ENCODE measurements at regions not wholly inside any gene's neighbourhood (a gene's known extent, or its start where the extent isn't known, plus 50 kb on each side); places are given as distances from the start of the nearest gene placed in this dataset.

- no peaks in the 10 kb centered on the region for H3K27me3 Mint-ChIP-seq
- POLR2A ChIA-PET, result no interaction called here
- H3K36me3 Mint-ChIP-seq (ENCODE audit: low read depth), result no peaks in the 10 kb centered on the region
- no peak overlapping the region for H3K27ac Mint-ChIP-seq
- peaks cover 10% of the 10 kb centered on the region for H3K9me3 Mint-ChIP-seq
- no peak for DNase-seq
- no peaks in the 10 kb centered on the region for H3K4me1 Mint-ChIP-seq
- CTCF ChIA-PET, result no interaction called here
- H3K4me3 Mint-ChIP-seq, result no peak overlapping the region
Measured at GRCh38 chr18:72410399-72410798, 133.7 kb downstream of the CBLN2 start.

DNA sequence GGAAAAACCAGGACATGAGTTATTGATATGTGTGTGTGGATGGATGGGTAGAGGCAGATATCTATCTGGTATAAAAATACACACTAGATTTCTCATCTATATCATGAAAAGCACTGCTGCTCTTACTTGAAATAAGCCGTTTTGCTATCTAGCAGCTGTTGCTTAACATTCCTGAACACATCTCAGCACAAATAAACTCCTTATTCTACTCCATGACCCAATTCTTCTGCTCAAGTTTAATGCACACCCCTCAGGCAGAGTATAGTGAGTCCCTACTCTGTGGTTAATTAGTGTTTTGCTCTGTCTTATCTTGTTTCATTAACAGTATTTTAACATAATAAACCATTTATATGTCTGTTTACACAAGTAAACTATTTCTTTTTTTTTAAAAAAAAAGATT is 134.2 kb downstream of the CBLN2 start:
- Mint-ChIP-seq H3K27ac (no peak overlapping the region), H3K4me3 (no peak overlapping the region), H3K27me3 (no peaks in the 10 kb centered on the region), H3K9me3 (peaks cover 10% of the 10 kb centered on the region), H3K36me3 (ENCODE audit: low read depth) (no peaks in the 10 kb centered on the region), H3K4me1 (no peaks in the 10 kb centered on the region)
- ChIA-PET POLR2A (no interaction called here), CTCF (no interaction called here)
- DNase-seq, result no peak

DNA sequence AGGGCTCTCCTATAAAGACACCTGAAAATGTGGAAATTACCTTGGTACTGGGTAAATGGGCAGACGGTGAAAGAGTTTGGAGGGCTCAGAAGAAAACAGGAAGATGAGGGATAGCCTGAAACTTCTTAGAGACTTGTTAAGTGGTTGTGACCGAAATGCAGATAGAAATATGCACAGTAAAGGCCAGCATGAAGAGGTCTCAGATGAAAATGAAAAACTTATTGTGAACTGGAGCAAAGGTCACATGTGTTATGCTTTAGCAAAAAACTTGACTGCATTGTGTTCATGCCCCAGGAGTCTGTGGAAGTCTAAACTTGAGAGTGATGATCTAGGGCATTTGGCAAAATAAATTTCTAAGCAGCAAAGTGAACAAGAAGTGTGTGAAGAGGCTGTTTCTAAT is 137.1 kb downstream of the CBLN2 start:
- Mint-ChIP-seq H3K27me3 (no peaks in the 10 kb centered on the region), H3K4me3 (no peak overlapping the region), H3K36me3 (ENCODE audit: low read depth) (no peaks in the 10 kb centered on the region), H3K27ac (no peak overlapping the region), H3K4me1 (no peaks in the 10 kb centered on the region), H3K9me3 (peaks cover 7% of the 10 kb centered on the region)
- ChIA-PET POLR2A (no interaction called here), CTCF (no interaction called here)
- DNase-seq, result no peak

DNA sequence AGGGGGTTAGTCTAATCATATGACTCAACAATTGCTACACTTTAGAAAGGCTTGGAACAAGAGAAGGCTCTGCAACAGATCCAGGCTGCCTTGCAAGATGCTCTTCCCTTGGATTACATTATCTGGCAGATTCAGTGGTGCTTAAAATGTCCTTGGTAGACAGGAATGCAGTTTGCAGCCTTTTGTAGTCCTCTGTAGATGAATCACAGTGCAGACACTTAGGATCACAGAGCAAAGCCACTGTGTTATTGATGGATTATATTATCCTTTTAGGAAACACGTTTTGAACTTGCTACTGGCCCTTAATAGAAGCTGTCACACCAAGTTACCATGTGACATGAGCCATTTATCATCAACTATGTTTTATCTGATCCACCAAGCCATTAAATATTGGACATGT is 152.2 kb downstream of the CBLN2 start:
- DNase-seq, result no peak
- no peaks in the 10 kb centered on the region for H3K36me3 Mint-ChIP-seq (ENCODE audit: low read depth)
- H3K9me3 Mint-ChIP-seq, result peaks cover 7% of the 10 kb centered on the region
- no peaks in the 10 kb centered on the region for H3K27me3 Mint-ChIP-seq
- ChIA-PET POLR2A (no interaction called here), CTCF (no interaction called here)
- H3K27ac Mint-ChIP-seq, result no peak overlapping the region
- H3K4me1 Mint-ChIP-seq, result no peaks in the 10 kb centered on the region
- H3K4me3 Mint-ChIP-seq, result no peak overlapping the region

DNA sequence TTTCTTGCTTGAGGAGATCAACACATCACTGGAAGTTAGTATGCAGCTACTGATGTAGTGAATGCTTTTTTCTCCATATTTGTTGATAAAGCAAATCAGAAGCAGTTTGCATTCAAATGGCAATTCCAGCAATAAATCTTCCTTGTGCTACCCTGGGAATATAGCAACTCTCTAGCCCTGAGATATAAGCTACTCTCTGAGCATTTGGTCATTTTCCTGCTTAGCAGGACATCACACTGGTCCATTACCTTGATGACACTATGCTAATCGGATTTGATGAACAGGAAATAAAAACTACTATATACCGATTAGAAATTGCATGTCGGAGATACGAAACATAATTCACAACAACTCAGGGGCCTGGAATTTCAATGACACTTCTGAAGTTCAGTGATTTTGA is 152.7 kb downstream of the CBLN2 start:
- POLR2A ChIA-PET, result no interaction called here
- peaks cover 7% of the 10 kb centered on the region for H3K9me3 Mint-ChIP-seq
- H3K27me3 Mint-ChIP-seq, result no peaks in the 10 kb centered on the region
- no peak overlapping the region for H3K27ac Mint-ChIP-seq
- CTCF ChIA-PET, result no interaction called here
- DNase-seq, result no peak
- H3K4me3 Mint-ChIP-seq, result no peak overlapping the region
- H3K4me1 Mint-ChIP-seq, result no peaks in the 10 kb centered on the region
- H3K36me3 Mint-ChIP-seq (ENCODE audit: low read depth), result no peaks in the 10 kb centered on the region

DNA sequence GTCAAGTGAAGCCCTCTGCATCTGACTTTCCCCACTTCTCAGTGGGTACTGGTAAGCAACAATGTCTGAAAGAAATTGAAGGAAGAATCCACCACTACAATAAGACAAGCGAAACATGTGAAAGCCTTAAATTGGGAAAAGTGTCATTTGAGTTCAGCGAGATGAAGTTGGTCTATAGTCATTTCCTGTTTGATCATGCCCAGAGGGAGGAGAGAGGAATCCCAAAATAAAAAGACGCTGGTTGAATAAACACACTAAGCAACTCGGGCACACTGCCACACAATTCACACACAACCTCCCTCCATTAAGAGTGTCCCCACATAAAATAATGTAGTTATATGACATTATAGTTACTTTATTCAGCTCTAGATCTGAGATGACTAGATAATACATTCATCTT is 166.1 kb downstream of the CBLN2 start:
- POLR2A ChIA-PET, result no interaction called here
- no peaks in the 10 kb centered on the region for H3K27me3 Mint-ChIP-seq

DNA sequence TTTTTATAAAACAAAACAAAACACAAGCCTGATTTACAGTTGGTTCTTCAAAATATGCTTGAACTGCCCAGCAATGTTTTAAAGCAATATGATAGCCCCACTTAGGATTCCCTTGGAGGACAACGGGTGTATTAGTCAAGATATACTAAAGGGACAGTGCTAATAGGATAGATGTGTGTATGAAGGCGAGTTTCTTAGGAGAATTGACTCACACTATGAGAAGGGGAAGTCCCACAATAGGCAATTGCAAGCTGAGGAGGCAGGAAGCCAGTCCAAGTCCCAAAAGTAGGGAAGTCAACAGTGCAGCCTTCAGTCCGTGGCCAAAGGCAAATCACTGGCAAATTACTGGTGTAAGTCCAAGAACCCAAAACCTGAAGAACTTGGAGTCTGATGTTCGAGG is 167.9 kb downstream of the CBLN2 start:
- DNase-seq, result no peak
- ChIA-PET CTCF (no interaction called here), POLR2A (no interaction called here)
- Mint-ChIP-seq H3K9me3 (peaks cover 3% of the 10 kb centered on the region), H3K27me3 (no peaks in the 10 kb centered on the region), H3K4me3 (no peak overlapping the region), H3K4me1 (no peaks in the 10 kb centered on the region), H3K27ac (no peak overlapping the region), H3K36me3 (ENCODE audit: low read depth) (no peaks in the 10 kb centered on the region)

More for the DNA sequence above, 166.1 kb downstream of the CBLN2 start:
- no peaks in the 10 kb centered on the region for H3K36me3 Mint-ChIP-seq (ENCODE audit: low read depth)
- DNase-seq, result no peak
- H3K4me3 Mint-ChIP-seq, result no peak overlapping the region
- peaks cover 3% of the 10 kb centered on the region for H3K9me3 Mint-ChIP-seq
- CTCF ChIA-PET, result no interaction called here
- no peaks in the 10 kb centered on the region for H3K4me1 Mint-ChIP-seq
- H3K27ac Mint-ChIP-seq, result no peak overlapping the region

- H3K9me3 Mint-ChIP-seq, result peaks cover 6% of the 10 kb centered on the region
- POLR2A ChIA-PET, result no interaction called here
- H3K4me1 Mint-ChIP-seq, result no peaks in the 10 kb centered on the region
- H3K27ac Mint-ChIP-seq, result no peak overlapping the region
- no peak overlapping the region for H3K4me3 Mint-ChIP-seq
- no peaks in the 10 kb centered on the region for H3K36me3 Mint-ChIP-seq (ENCODE audit: low read depth)
- CTCF ChIA-PET, result no interaction called here
- no peaks in the 10 kb centered on the region for H3K27me3 Mint-ChIP-seq
- DNase-seq, result no peak
Measured at GRCh38 chr18:72375618-72376017, 168.5 kb downstream of the CBLN2 start.

GRCh38 chr18:72372076-72372475 is 172.1 kb downstream of the CBLN2 start:
- Mint-ChIP-seq H3K9me3 (peaks cover 16% of the 10 kb centered on the region), H3K4me1 (no peaks in the 10 kb centered on the region), H3K27me3 (no peaks in the 10 kb centered on the region), H3K36me3 (ENCODE audit: low read depth) (no peaks in the 10 kb centered on the region), H3K27ac (no peak overlapping the region), H3K4me3 (no peak overlapping the region)
- CTCF ChIA-PET, result no interaction called here
- DNase-seq, result no peak
- POLR2A ChIA-PET, result no interaction called here

DNA sequence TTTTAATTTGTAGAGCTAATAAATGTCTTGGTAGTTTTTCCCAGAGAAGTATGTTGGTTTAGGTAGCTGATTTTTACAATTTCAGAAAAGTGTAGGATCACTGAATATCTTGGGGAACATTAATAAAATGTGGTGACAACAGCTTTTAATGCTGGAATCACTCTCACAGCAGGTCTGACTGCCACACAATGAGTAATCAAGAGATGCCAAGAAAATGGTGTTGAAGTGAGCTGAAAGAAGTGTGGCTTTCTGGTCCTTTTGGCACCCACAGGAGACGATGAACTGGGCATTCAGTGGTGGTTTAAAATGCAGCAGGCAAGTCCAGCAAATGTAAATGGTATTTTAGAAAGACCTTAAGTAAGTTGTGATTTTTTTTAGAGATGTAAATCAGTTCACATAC is 175.8 kb downstream of the CBLN2 start:
- Mint-ChIP-seq H3K27me3 (no peaks in the 10 kb centered on the region), H3K9me3 (peaks cover 14% of the 10 kb centered on the region), H3K4me3 (no peak overlapping the region), H3K27ac (no peak overlapping the region), H3K36me3 (ENCODE audit: low read depth) (no peaks in the 10 kb centered on the region), H3K4me1 (no peaks in the 10 kb centered on the region)
- no peak for DNase-seq
- CTCF ChIA-PET, result no interaction called here
- POLR2A ChIA-PET, result no interaction called here

- peaks cover 21% of the 10 kb centered on the region for H3K9me3 Mint-ChIP-seq
- no peaks in the 10 kb centered on the region for H3K36me3 Mint-ChIP-seq (ENCODE audit: low read depth)
- no peak overlapping the region for H3K27ac Mint-ChIP-seq
- ChIA-PET CTCF (no interaction called here), POLR2A (no interaction called here)
- H3K27me3 Mint-ChIP-seq, result no peaks in the 10 kb centered on the region
- no peak overlapping the region for H3K4me3 Mint-ChIP-seq
- no peaks in the 10 kb centered on the region for H3K4me1 Mint-ChIP-seq
- DNase-seq, result no peak
Measured at GRCh38 chr18:72360634-72361033, 183.5 kb downstream of the CBLN2 start.

- POLR2A ChIA-PET, result no interaction called here
- peaks cover 1% of the 10 kb centered on the region for H3K9me3 Mint-ChIP-seq
- DNase-seq, result no peak
- H3K27ac Mint-ChIP-seq, result no peak overlapping the region
- no peaks in the 10 kb centered on the region for H3K4me1 Mint-ChIP-seq
- no peaks in the 10 kb centered on the region for H3K36me3 Mint-ChIP-seq (ENCODE audit: low read depth)
- CTCF ChIA-PET, result no interaction called here
- no peak overlapping the region for H3K4me3 Mint-ChIP-seq
- H3K27me3 Mint-ChIP-seq, result no peaks in the 10 kb centered on the region
Measured at GRCh38 chr18:72342933-72343332, 201.2 kb downstream of the CBLN2 start.

GRCh38 chr18:72339976-72340375 is 204.2 kb downstream of the CBLN2 start:
- DNase-seq, result no peak
- Mint-ChIP-seq H3K27me3 (no peaks in the 10 kb centered on the region), H3K4me1 (no peaks in the 10 kb centered on the region), H3K27ac (no peak overlapping the region), H3K4me3 (no peak overlapping the region), H3K9me3 (peaks cover 2% of the 10 kb centered on the region), H3K36me3 (ENCODE audit: low read depth) (no peaks in the 10 kb centered on the region)
- ChIA-PET POLR2A (no interaction called here), CTCF (no interaction called here)

- Mint-ChIP-seq H3K27me3 (no peaks in the 10 kb centered on the region), H3K27ac (no peak overlapping the region), H3K36me3 (ENCODE audit: low read depth) (no peaks in the 10 kb centered on the region), H3K4me1 (no peaks in the 10 kb centered on the region), H3K9me3 (peaks cover 5% of the 10 kb centered on the region), H3K4me3 (no peak overlapping the region)
- DNase-seq, result no peak
- ChIA-PET CTCF (no interaction called here), POLR2A (no interaction called here)
Measured at GRCh38 chr18:72336786-72337185, 207.4 kb downstream of the CBLN2 start.

DNA sequence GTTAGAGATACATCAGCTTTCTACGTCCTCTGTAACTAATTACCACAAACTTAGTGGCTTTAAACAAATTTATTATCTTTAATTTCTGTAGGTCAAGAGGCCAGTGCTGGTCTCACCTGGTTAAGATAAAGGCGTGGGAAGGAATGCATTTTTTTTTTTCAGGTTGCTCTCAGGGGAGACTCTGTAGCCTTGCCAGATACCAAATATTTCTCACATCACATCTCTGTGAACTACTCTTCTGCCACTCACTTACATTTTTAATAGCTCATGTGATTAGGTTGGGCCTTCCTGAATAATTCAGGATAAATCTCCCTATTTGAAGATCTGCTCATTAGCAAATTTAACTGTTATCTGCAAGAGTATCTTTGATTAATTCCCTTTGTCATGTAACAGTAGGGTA is 214.6 kb downstream of the CBLN2 start:
- H3K4me3 Mint-ChIP-seq, result no peak overlapping the region
- no peaks in the 10 kb centered on the region for H3K4me1 Mint-ChIP-seq
- ChIA-PET POLR2A (no interaction called here), CTCF (no interaction called here)
- no peak overlapping the region for H3K27ac Mint-ChIP-seq
- H3K27me3 Mint-ChIP-seq, result no peaks in the 10 kb centered on the region
- H3K36me3 Mint-ChIP-seq (ENCODE audit: low read depth), result no peaks in the 10 kb centered on the region
- DNase-seq, result no peak
- peaks cover 3% of the 10 kb centered on the region for H3K9me3 Mint-ChIP-seq
